NCI-H2196 treated with DMSO at 0.1 percent for 48 hours (cell line): ENCODE measurements at regions not wholly inside any gene's neighbourhood (a gene's known extent, or its start where the extent isn't known, plus 50 kb on each side); places are given as distances from the start of the nearest gene placed in this dataset.

Experiments used
- DNase-seq: peaks from one replicate; lab custom pipeline; 2025; ENCODE audit not compliant: unreplicated experiment; lab: John Stamatoyannopoulos, UW

GRCh38 chr5:6806668-6807067 lies 93.4 kb downstream of the TENT4A start:
- DNase-seq: no peak

GRCh38 chr5:6808462-6808861 lies 95.2 kb downstream of the TENT4A start:
- DNase-seq: no peak

GRCh38 chr5:6810641-6811405 lies 97.6 kb downstream of the TENT4A start:
- DNase-seq: no peak

GRCh38 chr5:6812091-6812490 lies 98.9 kb downstream of the TENT4A start:
- DNase-seq: no peak

- no peak for DNase-seq
These were observed 99.8 kb downstream of the TENT4A start for GRCh38 chr5:6812800-6813731.

GRCh38 chr5:6814816-6815215 lies 101.6 kb downstream of the TENT4A start:
- DNase-seq: no peak

GRCh38 chr5:6818594-6819511 lies 105.6 kb downstream of the TENT4A start:
- DNase-seq: no peak

GRCh38 chr5:6819521-6819920 lies 106.3 kb downstream of the TENT4A start:
- DNase-seq: no peak

- no peak for DNase-seq
These were observed 107.7 kb downstream of the TENT4A start for GRCh38 chr5:6820851-6821479.

GRCh38 chr5:6822068-6822467 lies 108.8 kb downstream of the TENT4A start:
- DNase-seq: no peak

GRCh38 chr5:6822556-6823343 lies 109.5 kb downstream of the TENT4A start:
- DNase-seq: no peak

GRCh38 chr5:6823996-6824395 lies 110.8 kb downstream of the TENT4A start:
- DNase-seq: no peak

GRCh38 chr5:6825678-6826244 lies 112.5 kb downstream of the TENT4A start:
- no peak for DNase-seq

GRCh38 chr5:6826756-6827155 lies 113.5 kb downstream of the TENT4A start:
- DNase-seq: no peak

- no peak for DNase-seq
These were observed 114.4 kb downstream of the TENT4A start for GRCh38 chr5:6827526-6828219.

GRCh38 chr5:6829150-6829784 lies 116.0 kb downstream of the TENT4A start:
- DNase-seq: no peak

GRCh38 chr5:6830643-6831239 lies 117.5 kb downstream of the TENT4A start:
- no peak for DNase-seq
